Suppressor macrophage treated with lipopolysaccharide for 1 hour (primary cell): ENCODE measurements at regions not wholly inside any gene's neighbourhood (a gene's known extent, or its start where the extent isn't known, plus 50 kb on each side); places are given as distances from the start of the nearest gene placed in this dataset.

Experiments used
- DNase-seq, 3 donors: peaks; one replicate each; pipeline ENCODE4 v3.0.0-alpha.2; 2020 to 2022

GRCh38 chr11:101202614-101203013 is 73.0 kb upstream of the PGR start:
- no peak for DNase-seq

GRCh38 chr11:101199416-101199815 is 69.8 kb upstream of the PGR start:
- no peak for DNase-seq

- DNase-seq: no peak
These were observed 65.7 kb upstream of the PGR start for GRCh38 chr11:101195294-101195693.

DNA sequence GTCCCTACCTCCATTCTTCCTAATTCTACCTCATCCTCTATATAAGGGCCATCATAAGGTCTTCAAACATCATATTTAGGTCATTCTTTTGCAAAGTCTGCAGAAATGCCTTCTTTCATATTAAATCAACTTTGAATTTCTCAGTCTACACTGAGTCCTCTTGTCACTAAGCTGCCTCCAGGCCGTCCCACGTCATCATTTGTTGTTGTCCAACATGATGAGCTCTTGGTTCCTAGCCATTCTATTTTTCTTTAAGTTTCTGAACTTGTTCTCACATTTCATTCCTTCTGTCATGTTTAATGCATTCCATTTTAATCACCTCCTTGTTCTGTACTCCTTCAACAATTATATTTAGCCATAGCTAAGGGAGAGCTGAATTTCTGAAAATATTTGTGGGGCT is 59.2 kb upstream of the PGR start:
- DNase-seq: no peak

- no peak for DNase-seq
These were observed 58.6 kb upstream of the PGR start for GRCh38 chr11:101188173-101188572.

DNA sequence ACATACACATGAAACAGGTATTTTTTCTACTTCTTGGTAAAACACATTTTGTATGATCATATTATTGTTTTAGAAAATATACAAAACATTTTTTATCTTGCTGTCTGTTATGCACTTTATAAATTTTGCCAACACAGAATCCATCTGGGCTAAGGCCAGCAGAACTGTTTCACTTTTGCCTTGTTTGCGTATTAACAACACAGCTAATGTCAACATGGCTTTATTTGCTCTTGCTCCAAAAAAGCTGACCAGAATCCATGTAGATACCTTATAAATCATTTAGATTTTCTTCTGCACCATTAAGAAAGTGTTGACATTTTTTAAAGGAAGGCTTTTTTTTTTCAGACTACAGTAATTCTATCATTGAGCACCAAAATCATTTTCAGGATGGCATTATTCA is 58.1 kb upstream of the PGR start:
- DNase-seq: no peak

DNA sequence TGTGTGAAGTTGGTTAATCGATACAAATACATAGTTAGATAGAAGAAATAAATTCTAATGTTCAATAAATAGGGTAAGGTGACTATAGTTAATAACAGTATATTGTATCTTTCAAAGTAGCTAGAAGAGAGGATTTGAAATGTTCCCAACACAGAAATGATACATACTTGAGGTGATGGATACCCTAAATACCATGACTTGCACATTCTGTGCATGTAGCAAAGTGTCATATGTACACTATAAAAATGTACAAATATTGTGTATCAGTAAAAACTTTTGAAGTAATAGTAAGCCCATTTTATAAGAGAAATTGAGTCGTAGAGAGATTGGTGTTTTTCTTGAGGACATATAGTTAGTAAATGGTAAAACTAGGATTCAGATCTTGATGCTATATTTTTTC is 56.4 kb upstream of the PGR start:
- DNase-seq: no peak

- DNase-seq: no peak
These were observed 52.9 kb upstream of the PGR start for GRCh38 chr11:101182467-101182866.

- DNase-seq: no peak
These were observed 50.9 kb upstream of the PGR start for GRCh38 chr11:101180481-101180880.
